KBM-7 (cell line): ENCODE measurements at regions not wholly inside any gene's neighbourhood (a gene's known extent, or its start where the extent isn't known, plus 50 kb on each side); places are given as distances from the start of the nearest gene placed in this dataset.
A peak's percentile ranks its signal among the peaks of the same experiment; 100 is the strongest.

ENCODE experiments used
- DNase-seq: peaks from one replicate; pipeline ENCODE4 v3.0.0-alpha.2; 2015
- in situ Hi-C: fragments of 300-500 bp; cut with MboI; formaldehyde crosslinking; loops from 2 replicates; pipeline ENCODE4 v1.14.3; 2020; ENCODE audit warnings: low sequenced_read_pairs, low pct_unique_long_range_greater_than_20kb, mixed read lengths

DNA sequence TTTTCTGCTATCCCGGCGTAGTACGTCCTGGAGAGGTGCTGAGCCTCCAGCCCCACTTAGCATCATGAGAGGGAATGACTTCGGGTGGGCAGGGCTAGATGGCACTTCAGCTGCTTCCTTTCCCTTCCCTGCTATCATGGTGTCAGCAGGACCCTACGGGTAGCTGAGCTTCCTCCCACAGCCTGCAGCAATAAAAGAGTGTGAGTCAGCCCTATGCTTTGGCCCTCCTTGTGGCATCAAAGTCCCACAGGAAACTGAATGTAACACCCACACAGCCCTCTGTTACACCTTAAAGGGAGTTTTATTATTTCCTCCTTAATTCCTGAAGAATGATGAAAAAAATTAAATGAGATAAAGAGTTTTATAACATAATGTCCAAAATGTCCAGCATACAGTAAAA lies 458.1 kb downstream of the RPS24 start:
- peak; percentile 59 for DNase-seq

GRCh38 chr10:78492424-78492823 lies 458.8 kb downstream of the RPS24 start:
- in situ Hi-C loops: no loop called here
- DNase-seq: no peak

More for the DNA sequence above, 458.1 kb downstream of the RPS24 start:
- in situ Hi-C loops: no loop called here

DNA sequence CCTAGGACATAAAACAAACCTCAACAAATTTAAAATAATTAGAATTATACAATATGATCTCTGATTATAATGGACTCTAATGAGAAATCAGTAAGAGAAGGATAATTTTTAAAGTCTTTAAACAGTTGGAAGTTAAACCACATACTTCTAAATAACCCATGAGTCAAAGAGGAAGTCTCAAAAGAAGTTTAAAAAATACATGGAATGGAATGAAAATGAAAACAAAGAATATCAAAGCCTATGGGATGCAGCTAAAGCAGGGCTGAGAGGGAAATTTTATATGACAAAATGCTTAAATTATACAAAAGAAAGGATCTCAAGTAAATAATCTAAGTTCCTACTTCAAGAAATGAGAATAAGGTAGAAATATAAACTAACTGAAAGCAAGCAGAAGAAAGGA lies 460.5 kb downstream of the RPS24 start:
- no peak for DNase-seq
- in situ Hi-C loops: no loop called here

GRCh38 chr10:78502210-78502936 lies 468.7 kb downstream of the RPS24 start:
- in situ Hi-C loops: no loop called here
- peak; percentile 8 for DNase-seq

DNA sequence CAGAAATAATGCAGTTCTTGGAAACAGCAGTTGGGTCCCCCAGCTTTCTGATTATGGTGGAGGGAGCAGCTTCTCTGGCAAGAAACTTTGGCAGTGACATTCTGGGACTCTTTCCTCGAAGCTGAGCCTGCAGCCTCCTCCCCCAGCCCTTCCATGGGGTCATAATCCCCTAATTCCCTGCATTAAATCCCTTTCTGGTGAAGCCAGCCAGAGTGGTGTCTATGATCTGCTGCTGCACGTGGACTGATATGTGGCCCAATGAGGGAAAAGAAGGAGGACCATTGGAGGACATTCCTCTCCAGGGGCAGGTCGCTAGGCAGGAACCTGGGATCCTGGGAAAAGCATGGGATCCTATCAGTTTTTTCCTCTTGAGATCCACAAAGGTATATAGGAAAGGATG lies 470.5 kb downstream of the RPS24 start:
- in situ Hi-C loops: no loop called here
- DNase-seq: no peak

DNA sequence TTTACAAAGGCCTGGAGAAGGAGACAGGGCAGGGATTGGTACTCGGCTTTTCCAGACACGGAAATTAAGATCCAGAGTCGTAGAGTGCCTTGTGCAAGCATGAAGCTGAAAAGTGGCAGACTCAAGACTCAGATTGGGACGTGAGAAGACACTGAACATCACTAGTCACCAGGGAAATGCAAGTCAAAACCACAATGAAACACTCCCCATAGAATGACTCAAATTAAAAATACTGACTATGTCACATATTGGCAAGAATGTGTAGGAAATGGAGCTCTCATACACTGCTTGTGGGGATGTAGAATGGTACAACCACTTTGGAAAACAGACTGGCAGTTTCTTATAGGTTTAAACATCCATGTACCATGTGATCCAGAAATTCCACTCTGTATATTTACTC lies 472.0 kb downstream of the RPS24 start:
- in situ Hi-C loops: no loop called here
- no peak for DNase-seq

- in situ Hi-C loops: no loop called here
- DNase-seq: no peak
These were observed 473.0 kb downstream of the RPS24 start for GRCh38 chr10:78506614-78507013.

DNA sequence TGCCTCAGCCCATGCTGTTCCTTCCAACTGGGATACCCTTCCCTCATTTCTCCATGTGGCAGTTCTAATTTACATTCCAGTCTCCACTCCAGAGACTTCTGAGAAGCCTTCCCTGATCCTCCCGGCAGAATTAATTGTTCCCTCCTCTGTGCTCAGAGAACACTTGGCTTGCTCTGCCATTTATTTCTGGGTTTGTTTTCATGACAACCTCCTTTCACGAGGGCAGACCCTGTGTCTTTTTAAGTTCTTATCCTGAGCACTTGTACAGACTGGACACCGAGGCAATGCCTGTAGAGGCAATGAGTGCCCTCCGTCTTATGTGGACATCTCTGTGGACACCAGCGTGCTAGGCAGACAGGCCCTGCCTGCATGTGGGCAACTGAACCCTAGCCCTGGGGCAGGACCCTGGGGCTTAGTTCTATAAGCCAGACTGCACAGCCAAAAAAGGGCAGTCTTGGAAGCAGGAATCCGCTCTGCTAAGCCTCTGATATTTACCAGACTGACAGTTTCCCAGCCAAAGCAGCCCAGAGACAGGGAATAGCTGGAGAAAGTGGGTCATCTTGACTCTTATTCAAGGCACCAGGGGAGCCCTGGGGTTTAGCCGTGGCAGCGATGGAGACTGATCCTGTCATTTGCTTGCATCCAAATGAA lies 474.0 kb downstream of the RPS24 start:
- in situ Hi-C loops: no loop called here

GRCh38 chr10:78508955-78509748 lies 475.5 kb downstream of the RPS24 start:
- DNase-seq: no peak
- in situ Hi-C loops: no loop called here

More for the DNA sequence above, 474.0 kb downstream of the RPS24 start:
- DNase-seq: no peak

- DNase-seq: no peak
- in situ Hi-C loops: no loop called here
These were observed 477.1 kb downstream of the RPS24 start for GRCh38 chr10:78510566-78511323.

DNA sequence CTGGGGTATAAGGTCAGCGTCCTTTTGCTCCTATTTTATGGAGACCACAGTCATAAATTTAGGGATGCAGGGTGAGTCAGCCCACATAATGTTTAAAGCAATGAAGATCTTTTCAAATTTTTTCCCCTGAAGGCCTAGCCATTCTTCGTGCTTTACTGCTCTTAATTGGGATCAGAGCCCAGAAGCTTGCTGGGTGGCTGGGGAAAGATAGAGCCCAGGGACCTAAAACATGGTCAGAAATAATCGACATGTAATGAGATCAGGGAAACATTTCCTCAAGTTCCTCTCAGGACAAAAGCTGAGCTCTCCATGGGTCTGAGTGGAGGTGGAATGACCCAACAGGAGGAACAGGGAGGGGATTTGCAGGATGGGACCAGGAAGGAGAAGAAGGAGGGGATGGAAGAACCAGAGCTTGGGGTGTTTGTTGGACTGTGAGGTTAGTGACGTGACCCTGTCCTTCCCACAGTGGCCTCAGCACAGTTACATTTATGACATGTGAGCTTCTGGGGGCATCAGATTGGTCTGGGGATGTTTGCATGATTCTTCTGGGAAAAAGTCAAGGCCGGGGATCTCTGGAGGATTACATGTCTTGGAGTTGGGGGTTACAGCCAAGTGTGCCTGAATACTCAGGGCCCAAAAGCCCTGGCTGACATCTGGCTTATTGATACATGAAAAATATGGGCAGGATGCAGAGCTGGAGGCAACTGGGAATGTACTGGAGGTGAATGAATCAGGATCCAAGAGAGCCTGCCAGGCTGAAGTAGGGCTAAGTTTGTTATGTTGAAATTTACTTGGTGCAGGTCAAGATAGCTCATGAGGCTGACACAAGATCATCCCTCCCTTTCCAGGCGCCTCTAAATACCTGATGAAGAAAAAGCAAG lies 477.9 kb downstream of the RPS24 start:
- DNase-seq: no peak
- in situ Hi-C loops: no loop called here

- no peak for DNase-seq
- in situ Hi-C loops: no loop called here
These were observed 478.5 kb downstream of the RPS24 start for GRCh38 chr10:78512205-78512550.

DNA sequence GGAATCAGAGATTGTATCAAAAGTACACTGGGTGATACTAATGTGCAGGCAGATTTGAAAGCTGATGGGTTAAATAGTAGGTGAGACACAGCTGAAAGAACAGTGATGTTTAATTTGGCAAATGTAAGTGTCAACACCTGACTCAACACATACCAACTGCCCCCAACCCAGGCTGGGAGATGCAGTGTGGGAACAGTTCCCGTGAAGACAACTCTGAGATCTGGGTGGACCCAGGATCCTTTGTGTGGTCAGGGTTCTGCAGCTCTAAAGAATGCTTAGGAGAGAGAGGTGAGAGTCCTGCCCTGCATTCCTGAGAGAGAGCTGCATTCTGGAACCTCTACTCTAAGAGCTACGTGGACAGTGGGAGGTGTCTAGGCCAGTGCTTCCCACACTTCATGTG lies 479.7 kb downstream of the RPS24 start:
- in situ Hi-C loops: no loop called here

DNA sequence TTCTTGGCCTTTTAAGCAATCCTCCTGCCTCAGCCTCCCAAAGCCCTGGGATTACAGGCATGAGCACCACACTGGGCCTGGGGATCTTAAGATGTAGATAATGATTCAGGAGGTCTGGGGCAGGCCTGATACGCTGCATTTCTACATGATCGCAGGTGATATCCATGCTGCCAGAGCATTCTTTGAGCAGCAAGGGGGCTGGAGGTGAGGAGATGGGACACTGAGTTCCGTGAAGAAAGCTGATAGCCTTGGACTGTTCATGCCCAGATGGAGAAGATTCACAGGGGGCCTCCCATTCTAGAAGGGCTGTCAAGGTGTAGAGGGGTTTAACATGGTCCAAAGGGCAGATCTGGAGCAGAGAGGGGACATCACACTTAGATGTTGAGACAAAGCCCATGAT lies 480.3 kb downstream of the RPS24 start:
- in situ Hi-C loops: no loop called here
- DNase-seq: no peak

More for the DNA sequence above, 479.7 kb downstream of the RPS24 start:
- DNase-seq: no peak

DNA sequence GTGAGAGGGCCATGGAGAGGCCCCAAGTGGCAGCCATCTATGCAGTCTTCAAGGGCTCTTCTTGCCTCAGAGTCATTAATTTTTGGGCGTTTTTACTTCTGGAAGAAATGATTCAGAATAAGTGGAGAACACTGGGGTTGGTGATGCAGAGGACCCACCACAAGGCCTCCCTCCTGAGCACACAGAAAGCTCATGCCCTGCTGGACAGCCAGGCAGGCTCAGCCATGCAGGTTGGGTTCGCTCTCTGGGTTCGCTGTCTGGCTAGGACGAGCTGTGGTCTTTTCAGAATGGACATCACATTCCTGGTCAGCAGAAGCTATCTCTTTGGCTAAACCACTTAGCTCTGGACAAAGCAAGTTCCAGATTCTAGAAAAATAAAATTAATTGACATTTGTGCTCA lies 480.8 kb downstream of the RPS24 start:
- no peak for DNase-seq
- in situ Hi-C loops: no loop called here

DNA sequence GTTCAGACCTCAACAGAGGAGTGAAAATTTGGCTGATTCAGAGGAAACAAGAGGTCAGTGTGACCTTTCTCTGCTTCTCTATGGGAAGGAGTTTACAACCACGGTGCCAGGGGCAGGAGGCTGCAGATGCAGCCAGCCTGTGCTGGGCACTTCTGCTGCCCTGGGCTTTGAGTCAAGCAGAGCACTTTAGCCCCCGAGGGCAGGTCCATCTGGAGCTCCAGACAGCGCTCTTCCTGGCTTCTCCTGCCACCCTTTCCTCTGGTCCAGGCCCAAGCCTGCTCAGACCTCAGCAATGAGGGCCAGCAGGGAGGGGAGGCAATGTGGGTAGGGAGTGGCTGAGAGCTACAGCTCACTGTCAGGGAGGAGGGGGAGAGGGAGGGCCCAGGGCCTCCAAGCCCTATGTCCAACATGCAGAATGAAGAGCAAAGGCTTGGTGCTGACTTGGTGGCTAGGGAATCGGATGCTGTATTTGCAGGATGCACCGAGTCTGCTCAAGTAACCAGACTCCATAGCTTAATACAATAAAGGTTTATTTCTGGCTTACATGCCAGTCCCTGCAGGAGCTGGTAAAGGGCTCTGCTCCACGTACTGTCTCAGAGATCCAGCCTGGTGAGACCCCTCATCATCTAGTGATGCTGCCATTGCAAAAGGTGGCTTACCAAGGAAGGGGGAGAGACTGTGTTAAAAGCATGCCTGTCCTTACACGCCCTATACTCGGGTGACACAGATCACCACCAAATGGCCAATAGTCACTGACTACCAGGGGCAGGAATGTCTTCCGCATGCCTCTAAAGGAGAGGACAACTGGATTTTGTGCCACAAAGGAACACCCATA lies 481.6 kb downstream of the RPS24 start:
- no peak for DNase-seq
- in situ Hi-C loops: no loop called here

DNA sequence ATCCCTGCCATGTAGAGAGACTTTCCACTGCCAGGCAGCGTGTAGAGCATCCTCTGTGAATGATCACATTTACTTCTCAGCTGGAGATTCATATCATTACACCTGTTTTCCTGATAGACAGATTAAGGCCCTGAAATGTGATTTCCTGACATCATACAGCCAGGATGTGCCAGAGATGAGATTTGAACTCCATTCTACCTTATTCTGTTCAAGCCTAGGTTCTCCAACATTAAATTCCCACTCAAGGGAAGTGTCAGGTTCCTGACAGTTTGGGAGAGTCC lies 482.1 kb downstream of the RPS24 start:
- no peak for DNase-seq
- in situ Hi-C loops: no loop called here

GRCh38 chr10:78516236-78516635 lies 482.6 kb downstream of the RPS24 start:
- in situ Hi-C loops: no loop called here

More at GRCh38 chr10:78516236-78516635, 482.6 kb downstream of the RPS24 start:
- no peak for DNase-seq
